A549 (cell line): ENCODE measurements at regions not wholly inside any gene's neighbourhood (a gene's known extent, or its start where the extent isn't known, plus 50 kb on each side); places are given as distances from the start of the nearest gene placed in this dataset.

ENCODE experiments used
- ATAC-seq, 2 experiments: fragments of 200-7000 bp in 1 of 2; fragments of >200 bp in 1 of 2; cut with Nextera tagmentation in 1 of 2; cut with Tn5 transposase in 1 of 2; 3 replicates each; pipeline versions ENCODE4 v1.8.0 to v1.9.1; 2018 to 2020; ENCODE audit warnings: mild to moderate bottlenecking in 1 of 2, moderate library complexity in 1 of 2
- CTCF ChIA-PET: fragments of 300-600 bp; sonication (Branson Sonifier 250); formaldehyde crosslinking; extraction: SDS; loops from one replicate; lab custom pipeline; 2021; ENCODE audit warnings: antibody characterized with exemption, inconsistent platforms; lab: Yijun Ruan, JAX
- POLR2A ChIA-PET: fragments of 350-600 bp; formaldehyde crosslinking; extraction: SDS; loops from one replicate; lab custom pipeline; 2021; ENCODE audit warnings: antibody characterized with exemption, inconsistent platforms; lab: Yijun Ruan, JAX
- DNase-seq, 2 experiments: peaks; one replicate each; pipeline versions ENCODE4 v3.0.0 to v3.0.0-alpha.2; 2011 to 2016; ENCODE audit warnings: low read depth in 1 of 2, low spot score in 1 of 2
- FAIRE-seq: peaks from 2 replicates; lab custom pipeline; 2011; peaks lifted over from hg19 to GRCh38; lab: Jason Lieb, UNC
- H3K27ac ChIP-seq, 2 experiments: fragments of >200 bp; sonication (Bioruptor Twin); formaldehyde crosslinking; 3 replicates each; pipeline ENCODE4 v1.5.1; 2016 to 2017
- H3K4me1 ChIP-seq: fragments of >200 bp; sonication (Bioruptor Twin); formaldehyde crosslinking; 3 replicates; pipeline ENCODE4 v1.6.1; 2016
- H3K4me2 ChIP-seq: fragments of >200 bp; sonication (Bioruptor Twin); formaldehyde crosslinking; 3 replicates; pipeline ENCODE4 v1.6.1; 2016
- H3K4me3 ChIP-seq: fragments of >200 bp; sonication (Bioruptor Twin); formaldehyde crosslinking; 3 replicates; pipeline ENCODE4 v1.5.1; 2016
- H3K9me3 ChIP-seq: fragments of >200 bp; sonication (Bioruptor Twin); formaldehyde crosslinking; 3 replicates; pipeline ENCODE4 v1.6.1; 2016
- CBX8 ChIP-seq: fragments of 200-600 bp; sonication (generic); IDR thresholded peaks from 2 replicates; pipeline ENCODE4 v1.6.1; 2016
- CEBPB ChIP-seq, 2 experiments: fragments of >200 bp in 1 of 2; sonication (Bioruptor Twin) in 1 of 2; formaldehyde crosslinking in 1 of 2; IDR thresholded peaks; 2 replicates each; pipeline ENCODE4 v1.6.1; 2012 to 2016
- CHD4 ChIP-seq: fragments of 200-600 bp; sonication (generic); IDR thresholded peaks from 2 replicates; pipeline ENCODE4 v1.6.1; 2016; ENCODE audit warnings: antibody characterized with exemption, mild to moderate bottlenecking, borderline replicate concordance
- EHF ChIP-seq: fragments of 250-450 bp; sonication (Bioruptor Pico); IDR thresholded peaks from 2 replicates; pipeline ENCODE4 v1.5.0; 2020; ENCODE audit warnings: mild to moderate bottlenecking
- EP300 ChIP-seq, 2 experiments: fragments of >200 bp; sonication (Bioruptor Twin); formaldehyde crosslinking; IDR thresholded peaks; 2 replicates in 1 of 2; 3 replicates in 1 of 2; pipeline ENCODE4 v1.6.1; 2016 to 2017
- ESRRA ChIP-seq: fragments of 150-350 bp; IDR thresholded peaks from 2 replicates; pipeline ENCODE4 v1.6.1; 2014; ENCODE audit warnings: mild to moderate bottlenecking, low read length, borderline replicate concordance
- FOSL2 ChIP-seq, 2 experiments: fragments of 450-650 bp in 1 of 2; fragments of >200 bp in 1 of 2; sonication (Bioruptor Twin) in 1 of 2; formaldehyde crosslinking; IDR thresholded peaks; 2 replicates each; pipeline versions ENCODE4 v1.5.0 to v1.6.1; 2016 to 2020; ENCODE audit warnings: mild to moderate bottlenecking in 1 of 2, moderate library complexity in 1 of 2
- HEYL ChIP-seq: fragments of 250-450 bp; sonication (Bioruptor Pico); IDR thresholded peaks from 2 replicates; pipeline ENCODE4 v1.8.0; 2021; ENCODE audit warnings: mild to moderate bottlenecking, moderate library complexity
- HOXB5 ChIP-seq: fragments of 250-450 bp; sonication (Bioruptor Pico); IDR thresholded peaks from 2 replicates; pipeline ENCODE4 v1.5.0; 2020; ENCODE audit warnings: mild to moderate bottlenecking, moderate library complexity
- KDM1A ChIP-seq: fragments of 200-600 bp; sonication (generic); IDR thresholded peaks from 2 replicates; pipeline ENCODE4 v1.6.1; 2016; ENCODE audit warnings: low read depth, mild to moderate bottlenecking
- KDM5A ChIP-seq: fragments of 200-600 bp; sonication (generic); IDR thresholded peaks from 2 replicates; pipeline ENCODE4 v1.6.1; 2016; ENCODE audit warnings: antibody characterized with exemption, mild to moderate bottlenecking
- MAZ ChIP-seq: fragments of 150-350 bp; IDR thresholded peaks from 2 replicates; pipeline ENCODE4 v1.6.1; 2014; ENCODE audit warnings: antibody characterized with exemption, low read depth, low read length, borderline replicate concordance
- MYC ChIP-seq: IDR thresholded peaks from 2 replicates; pipeline ENCODE4 v1.6.1; 2012; ENCODE audit warnings: mild to moderate bottlenecking, inconsistent platforms, low read length, improper control_type of control experiment, borderline replicate concordance
- NPAS2 ChIP-seq: fragments of 250-450 bp; sonication (Bioruptor Pico); IDR thresholded peaks from 2 replicates; pipeline ENCODE4 v1.8.0; 2022; ENCODE audit warnings: mild to moderate bottlenecking, moderate library complexity, borderline replicate concordance
- NR3C1 ChIP-seq: fragments of >200 bp; sonication (Bioruptor Twin); formaldehyde crosslinking; IDR thresholded peaks from 3 replicates; pipeline ENCODE4 v1.6.1; 2017
- POLR2AphosphoS2 ChIP-seq: conservative IDR thresholded peaks from 2 replicates; pipeline ENCODE4 v1.6.1; 2012; ENCODE audit warnings: low read length, improper control_type of control experiment, inconsistent platforms
- RFX5 ChIP-seq: fragments of 450-650 bp; IDR thresholded peaks from 2 replicates; pipeline ENCODE4 v1.7.1; 2014; ENCODE audit warnings: antibody characterized with exemption, mild to moderate bottlenecking, moderate library complexity
- SREBF2 ChIP-seq: fragments of 450-650 bp; IDR thresholded peaks from 2 replicates; pipeline ENCODE4 v1.6.1; 2014; ENCODE audit warnings: mild to moderate bottlenecking, moderate library complexity
- TFCP2L1 ChIP-seq: fragments of 250-450 bp; sonication (Bioruptor Pico); IDR thresholded peaks from 2 replicates; pipeline ENCODE4 v1.5.0; 2021; ENCODE audit warnings: mild to moderate bottlenecking
- ZFP36 ChIP-seq: fragments of 450-650 bp; IDR thresholded peaks from 2 replicates; pipeline ENCODE4 v1.6.1; 2014; ENCODE audit warnings: borderline replicate concordance; ENCODE audit not compliant: partially characterized antibody
- WGBS: methylation state at CpG from one replicate; pipeline ENCODE4 v1.1.6; 2017; ENCODE audit errors: missing lambda C conversion rate; 5-methylcytosine and 5-hydroxymethylcytosine counted together
- TF ChIP-seq, protein P1 (sequence below): IDR thresholded peaks from 2 replicates; pipeline ENCODE4 v1.6.1; 2012
- TF ChIP-seq, protein P2 (sequence below): fragments of >200 bp; sonication (Bioruptor Twin); formaldehyde crosslinking; IDR thresholded peaks from 3 replicates; pipeline ENCODE4 v1.6.1; 2016
- TF ChIP-seq, protein P3 (sequence below): fragments of 200-600 bp; sonication (generic); IDR thresholded peaks from 2 replicates; pipeline ENCODE4 v1.6.1; 2016; ENCODE audit warnings: antibody characterized with exemption, mild to moderate bottlenecking, moderate library complexity

DNA sequence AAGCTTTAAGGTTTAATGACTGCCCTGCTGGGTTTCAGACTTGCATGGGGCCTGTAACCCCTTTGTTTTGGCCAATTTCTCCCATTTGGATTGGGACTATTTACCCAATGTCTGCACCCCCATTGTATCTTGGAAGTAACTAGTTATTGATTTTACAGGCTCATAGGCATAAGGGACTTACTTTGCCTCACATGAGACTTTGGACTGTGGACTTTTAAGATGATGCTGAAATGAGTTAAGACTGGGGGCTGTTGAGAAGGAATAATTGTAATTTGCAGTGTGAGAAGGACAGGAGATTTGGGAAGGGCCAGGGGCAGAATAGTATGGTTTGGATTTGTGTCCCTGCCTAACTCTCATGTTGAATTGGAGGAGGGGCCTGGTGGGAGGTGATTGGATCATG, 260.7 kb downstream of the SNCA start:
- Histone ChIP-seq H3K4me1 (no peaks in the 10 kb centered on the region), H3K4me3 (no peak overlapping the region), H3K4me2 (no peak overlapping the region), H3K27ac (no peak overlapping the region), H3K9me3 (no peaks in the 10 kb centered on the region)
- TF ChIP-seq MYC = no peak
- no peak for TF ChIP-seq TFCP2L1 (CRISPR knock-in tag)
- no peak for TF ChIP-seq MAZ
- no peak for TF ChIP-seq CHD4
- TF ChIP-seq, protein P1, sequence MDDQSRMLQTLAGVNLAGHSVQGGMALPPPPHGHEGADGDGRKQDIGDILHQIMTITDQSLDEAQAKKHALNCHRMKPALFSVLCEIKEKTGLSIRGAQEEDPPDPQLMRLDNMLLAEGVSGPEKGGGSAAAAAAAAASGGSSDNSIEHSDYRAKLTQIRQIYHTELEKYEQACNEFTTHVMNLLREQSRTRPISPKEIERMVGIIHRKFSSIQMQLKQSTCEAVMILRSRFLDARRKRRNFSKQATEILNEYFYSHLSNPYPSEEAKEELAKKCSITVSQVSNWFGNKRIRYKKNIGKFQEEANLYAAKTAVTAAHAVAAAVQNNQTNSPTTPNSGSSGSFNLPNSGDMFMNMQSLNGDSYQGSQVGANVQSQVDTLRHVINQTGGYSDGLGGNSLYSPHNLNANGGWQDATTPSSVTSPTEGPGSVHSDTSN = no peak
- TF ChIP-seq CBX8 = no peak
- CTCF ChIA-PET = no interaction called here
- FAIRE-seq = no peak
- DNase-seq = no peak
- POLR2A ChIA-PET = no interaction called here
- no peak for ATAC-seq

DNA sequence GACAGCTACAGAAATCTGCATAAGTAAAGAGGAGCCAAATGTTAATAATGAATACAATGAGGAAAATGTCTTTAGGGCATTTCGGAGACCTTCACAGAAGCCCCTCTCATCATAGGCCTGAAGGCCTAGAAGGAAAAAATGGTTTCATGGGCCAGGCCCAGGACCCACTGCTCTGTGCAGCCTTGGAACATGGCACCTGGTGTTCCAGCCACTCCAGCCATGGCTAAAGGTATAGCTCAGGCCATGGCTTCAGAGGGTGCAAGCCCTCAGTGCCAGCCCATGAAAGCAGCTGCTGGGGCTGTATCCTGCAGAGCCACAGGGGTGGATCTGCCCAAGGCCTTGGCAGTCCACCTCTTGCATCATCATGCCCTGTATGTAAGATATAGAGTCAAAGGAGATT, 261.1 kb downstream of the SNCA start:
- Histone ChIP-seq H3K27ac (no peak overlapping the region), H3K4me3 (no peak overlapping the region), H3K9me3 (no peaks in the 10 kb centered on the region), H3K4me1 (no peaks in the 10 kb centered on the region), H3K4me2 (no peak overlapping the region)
- POLR2A ChIA-PET = no interaction called here
- TF ChIP-seq EP300 (IDR thresholded peaks at IDR 0.05) (no peak), RFX5 (no peak), KDM5A (no peak), CEBPB (IDR thresholded peaks at IDR 0.05) (no peak), FOSL2 (IDR thresholded peaks at IDR 0.05) (no peak), FOSL2 (CRISPR knock-in tag; IDR thresholded peaks at IDR 0.05) (no peak), NPAS2 (no peak), SREBF2 (no peak), ZFP36 (no peak), EHF (CRISPR knock-in tag) (no peak), NR3C1 (no peak), KDM1A (no peak), POLR2AphosphoS2 (no peak)
- TF ChIP-seq, protein P2, sequence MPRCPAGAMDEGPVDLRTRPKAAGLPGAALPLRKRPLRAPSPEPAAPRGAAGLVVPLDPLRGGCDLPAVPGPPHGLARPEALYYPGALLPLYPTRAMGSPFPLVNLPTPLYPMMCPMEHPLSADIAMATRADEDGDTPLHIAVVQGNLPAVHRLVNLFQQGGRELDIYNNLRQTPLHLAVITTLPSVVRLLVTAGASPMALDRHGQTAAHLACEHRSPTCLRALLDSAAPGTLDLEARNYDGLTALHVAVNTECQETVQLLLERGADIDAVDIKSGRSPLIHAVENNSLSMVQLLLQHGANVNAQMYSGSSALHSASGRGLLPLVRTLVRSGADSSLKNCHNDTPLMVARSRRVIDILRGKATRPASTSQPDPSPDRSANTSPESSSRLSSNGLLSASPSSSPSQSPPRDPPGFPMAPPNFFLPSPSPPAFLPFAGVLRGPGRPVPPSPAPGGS = no peak
- TF ChIP-seq, protein P3, sequence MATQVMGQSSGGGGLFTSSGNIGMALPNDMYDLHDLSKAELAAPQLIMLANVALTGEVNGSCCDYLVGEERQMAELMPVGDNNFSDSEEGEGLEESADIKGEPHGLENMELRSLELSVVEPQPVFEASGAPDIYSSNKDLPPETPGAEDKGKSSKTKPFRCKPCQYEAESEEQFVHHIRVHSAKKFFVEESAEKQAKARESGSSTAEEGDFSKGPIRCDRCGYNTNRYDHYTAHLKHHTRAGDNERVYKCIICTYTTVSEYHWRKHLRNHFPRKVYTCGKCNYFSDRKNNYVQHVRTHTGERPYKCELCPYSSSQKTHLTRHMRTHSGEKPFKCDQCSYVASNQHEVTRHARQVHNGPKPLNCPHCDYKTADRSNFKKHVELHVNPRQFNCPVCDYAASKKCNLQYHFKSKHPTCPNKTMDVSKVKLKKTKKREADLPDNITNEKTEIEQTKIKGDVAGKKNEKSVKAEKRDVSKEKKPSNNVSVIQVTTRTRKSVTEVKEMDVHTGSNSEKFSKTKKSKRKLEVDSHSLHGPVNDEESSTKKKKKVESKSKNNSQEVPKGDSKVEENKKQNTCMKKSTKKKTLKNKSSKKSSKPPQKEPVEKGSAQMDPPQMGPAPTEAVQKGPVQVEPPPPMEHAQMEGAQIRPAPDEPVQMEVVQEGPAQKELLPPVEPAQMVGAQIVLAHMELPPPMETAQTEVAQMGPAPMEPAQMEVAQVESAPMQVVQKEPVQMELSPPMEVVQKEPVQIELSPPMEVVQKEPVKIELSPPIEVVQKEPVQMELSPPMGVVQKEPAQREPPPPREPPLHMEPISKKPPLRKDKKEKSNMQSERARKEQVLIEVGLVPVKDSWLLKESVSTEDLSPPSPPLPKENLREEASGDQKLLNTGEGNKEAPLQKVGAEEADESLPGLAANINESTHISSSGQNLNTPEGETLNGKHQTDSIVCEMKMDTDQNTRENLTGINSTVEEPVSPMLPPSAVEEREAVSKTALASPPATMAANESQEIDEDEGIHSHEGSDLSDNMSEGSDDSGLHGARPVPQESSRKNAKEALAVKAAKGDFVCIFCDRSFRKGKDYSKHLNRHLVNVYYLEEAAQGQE = no peak
- FAIRE-seq = no peak
- ATAC-seq = no peak
- CTCF ChIA-PET = no interaction called here
- DNase-seq = no peak
- 77% methylated on average over 1 of the region's 1 CpG for WGBS

DNA sequence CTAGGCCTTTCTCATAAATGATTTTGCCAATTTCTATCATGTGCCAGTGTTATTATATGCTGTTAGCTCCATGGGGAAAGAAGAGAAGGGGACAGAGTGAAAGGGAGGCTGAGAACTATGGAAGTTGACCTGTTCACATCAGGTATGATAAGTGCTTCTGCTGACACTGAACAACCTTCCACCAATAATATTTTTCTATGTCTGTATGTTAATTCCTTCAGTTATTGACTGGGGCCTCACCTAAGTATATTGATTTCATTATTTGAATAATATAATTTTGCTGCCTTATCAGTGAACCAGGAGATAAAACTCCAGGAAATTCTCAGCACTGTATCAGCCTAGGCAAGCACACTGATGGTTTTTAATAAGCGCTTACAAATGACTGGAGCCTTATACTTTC, 262.8 kb downstream of the SNCA start:
- WGBS = 79% methylated on average over 1 of the region's 1 CpG
- no peak for TF ChIP-seq ESRRA
- TF ChIP-seq MYC = no peak
- no peak for TF ChIP-seq HOXB5
- no peak for TF ChIP-seq HEYL (CRISPR knock-in tag)
- no peak overlapping the region for H3K4me2 ChIP-seq
- no peak for ATAC-seq
- no peak overlapping the region for H3K4me3 ChIP-seq
- ChIA-PET CTCF (no interaction called here), POLR2A (no interaction called here)
- H3K4me1 ChIP-seq = no peaks in the 10 kb centered on the region
- H3K27ac ChIP-seq = no peak overlapping the region
- FAIRE-seq = no peak
- H3K9me3 ChIP-seq = no peaks in the 10 kb centered on the region
- DNase-seq = no peak
